SU-DHL-6 (cell line): ENCODE measurements at regions not wholly inside any gene's neighbourhood (a gene's known extent, or its start where the extent isn't known, plus 50 kb on each side); places are given as distances from the start of the nearest gene placed in this dataset.

Source experiments
- H2AFZ ChIP-seq: fragments of 200-600 bp; sonication (generic); 2 replicates; pipeline ENCODE4 v1.6.1; 2014; ENCODE audit warnings: low read depth, mild to moderate bottlenecking, moderate library complexity, mixed read lengths, antibody characterized with exemption, low read length; ENCODE audit not compliant: severe bottlenecking
- H3F3A ChIP-seq: fragments of 200-600 bp; shearing (Covaris generic); 2 replicates; pipeline ENCODE4 v1.6.0; 2016; ENCODE audit warnings: antibody characterized with exemption, mild to moderate bottlenecking; ENCODE audit not compliant: insufficient read depth
- H3K27ac ChIP-seq: fragments of 200-600 bp; sonication (generic); 2 replicates; pipeline ENCODE4 v1.5.1; 2016; ENCODE audit warnings: low read depth, mild to moderate bottlenecking, low read length, moderate library complexity, mixed read lengths
- H3K27me3 ChIP-seq: fragments of 200-600 bp; sonication (generic), shearing (Covaris generic); 2 replicates; pipeline ENCODE4 v1.6.0; 2014; ENCODE audit warnings: mild to moderate bottlenecking, low read length
- H3K36me3 ChIP-seq: fragments of 200-600 bp; sonication (generic); 2 replicates; pipeline ENCODE4 v1.6.1; 2014; ENCODE audit warnings: mild to moderate bottlenecking, low read length, mixed read lengths
- H3K4me2 ChIP-seq: fragments of 300-600, 200-600 bp; shearing (Covaris generic), sonication (generic); 2 replicates; pipeline ENCODE4 v1.6.0; 2014; ENCODE audit warnings: low read length, low read depth, mild to moderate bottlenecking; ENCODE audit not compliant: poor library complexity, severe bottlenecking
- H3K4me3 ChIP-seq: fragments of 200-600 bp; sonication (generic); 2 replicates; pipeline ENCODE4 v1.5.1; 2014; ENCODE audit warnings: antibody characterized with exemption, low read length, mild to moderate bottlenecking, mixed read lengths; ENCODE audit not compliant: insufficient read depth, poor library complexity, severe bottlenecking
- H3K79me2 ChIP-seq: fragments of 200-600 bp; sonication (generic); 2 replicates; pipeline ENCODE4 v1.6.1; 2014; ENCODE audit warnings: mild to moderate bottlenecking, low read length, moderate library complexity; ENCODE audit not compliant: insufficient read depth
- H3K9ac ChIP-seq: fragments of 200-600 bp; sonication (generic); 2 replicates; pipeline ENCODE4 v1.7.0; 2014; ENCODE audit warnings: mild to moderate bottlenecking, low read length
- H3K9me2 ChIP-seq: fragments of 200-600 bp; sonication (generic); replicated peaks from 2 replicates; pipeline ENCODE4 v1.6.1; 2014; ENCODE audit warnings: low read length; ENCODE audit not compliant: insufficient read depth
- H3K9me3 ChIP-seq: fragments of 200-600 bp; sonication (generic); 2 replicates; pipeline ENCODE4 v1.6.1; 2014; ENCODE audit warnings: low read length, mixed read lengths; ENCODE audit not compliant: insufficient read depth
- H4K20me1 ChIP-seq: fragments of 200-600 bp; sonication (generic); 2 replicates; pipeline ENCODE4 v1.6.1; 2014; ENCODE audit warnings: low read depth, mild to moderate bottlenecking, antibody characterized with exemption, low read length, moderate library complexity, mixed read lengths
- CTCF ChIP-seq: fragments of 200-600 bp; sonication (generic); IDR thresholded peaks from one replicate; pipeline ENCODE4 v1.5.1; 2017; ENCODE audit warnings: antibody characterized with exemption, mild to moderate bottlenecking, low read length, moderate library complexity; ENCODE audit not compliant: insufficient read depth, poor library complexity, severe bottlenecking
- EZH2phosphoT487 ChIP-seq: fragments of 200-600 bp; sonication (generic), shearing (Covaris generic); conservative IDR thresholded peaks from 2 replicates; pipeline ENCODE4 v1.6.1; 2018; ENCODE audit warnings: mild to moderate bottlenecking, antibody characterized with exemption, low read length, moderate library complexity, mixed read lengths

- Histone ChIP-seq H3K9me3 (no peaks in the 10 kb centered on the region), H3K4me2 (no peak overlapping the region)
Observed at GRCh38 chr6:145339089-145339488, 396.2 kb downstream of the EPM2A start.

GRCh38 chr6:145340256-145340655 lies 395.1 kb downstream of the EPM2A start:
- Histone ChIP-seq H4K20me1 (no peaks in the 10 kb centered on the region), H2AFZ (no peak overlapping the region), H3K9ac (no peak overlapping the region), H3K4me3 (no peak overlapping the region), H3K36me3 (no peaks in the 10 kb centered on the region), H3F3A (no peaks in the 10 kb centered on the region), H3K79me2 (no peaks in the 10 kb centered on the region), H3K4me2 (no peak overlapping the region), H3K27me3 (no peaks in the 10 kb centered on the region), H3K27ac (no peak overlapping the region), H3K9me2 (no peaks in the 10 kb centered on the region), H3K9me3 (no peaks in the 10 kb centered on the region)
- TF ChIP-seq EZH2phosphoT487 (no peak), CTCF (no peak)

More at GRCh38 chr6:145339089-145339488, 396.2 kb downstream of the EPM2A start:
- no peaks in the 10 kb centered on the region for H3K27me3 ChIP-seq
- no peak overlapping the region for H3K4me3 ChIP-seq
- no peaks in the 10 kb centered on the region for H4K20me1 ChIP-seq
- no peak overlapping the region for H2AFZ ChIP-seq
- H3K36me3 ChIP-seq: no peaks in the 10 kb centered on the region
- TF ChIP-seq CTCF (no peak), EZH2phosphoT487 (no peak)
- H3K27ac ChIP-seq: no peak overlapping the region
- H3K9me2 ChIP-seq: no peaks in the 10 kb centered on the region
- H3K79me2 ChIP-seq: no peaks in the 10 kb centered on the region
- H3K9ac ChIP-seq: no peak overlapping the region
- no peaks in the 10 kb centered on the region for H3F3A ChIP-seq

GRCh38 chr6:145345094-145345493 lies 390.2 kb downstream of the EPM2A start:
- no peaks in the 10 kb centered on the region for H3K79me2 ChIP-seq
- H4K20me1 ChIP-seq: no peaks in the 10 kb centered on the region
- no peak overlapping the region for H3K9ac ChIP-seq
- no peaks in the 10 kb centered on the region for H3K27me3 ChIP-seq
- H3K9me3 ChIP-seq: no peaks in the 10 kb centered on the region
- H3K9me2 ChIP-seq: no peaks in the 10 kb centered on the region
- H3K36me3 ChIP-seq: no peaks in the 10 kb centered on the region
- no peak for TF ChIP-seq EZH2phosphoT487
- no peak for TF ChIP-seq CTCF
- no peak overlapping the region for H2AFZ ChIP-seq
- H3K27ac ChIP-seq: no peak overlapping the region
- no peak overlapping the region for H3K4me3 ChIP-seq
- no peaks in the 10 kb centered on the region for H3F3A ChIP-seq
- H3K4me2 ChIP-seq: no peak overlapping the region

GRCh38 chr6:145347216-145347615 lies 388.1 kb downstream of the EPM2A start:
- Histone ChIP-seq H3K4me3 (no peak overlapping the region), H2AFZ (no peak overlapping the region), H3K9ac (no peak overlapping the region), H3F3A (no peaks in the 10 kb centered on the region), H4K20me1 (no peaks in the 10 kb centered on the region), H3K4me2 (no peak overlapping the region), H3K36me3 (no peaks in the 10 kb centered on the region), H3K27ac (no peak overlapping the region), H3K9me2 (no peaks in the 10 kb centered on the region), H3K9me3 (no peaks in the 10 kb centered on the region), H3K79me2 (no peaks in the 10 kb centered on the region), H3K27me3 (no peaks in the 10 kb centered on the region)
- TF ChIP-seq EZH2phosphoT487: no peak
- no peak for TF ChIP-seq CTCF
